ENCODE measurements at regions not wholly inside any gene's neighbourhood (a gene's known extent, or its start where the extent isn't known, plus 50 kb on each side); places are given as distances from the start of the nearest gene placed in this dataset.

DNA sequence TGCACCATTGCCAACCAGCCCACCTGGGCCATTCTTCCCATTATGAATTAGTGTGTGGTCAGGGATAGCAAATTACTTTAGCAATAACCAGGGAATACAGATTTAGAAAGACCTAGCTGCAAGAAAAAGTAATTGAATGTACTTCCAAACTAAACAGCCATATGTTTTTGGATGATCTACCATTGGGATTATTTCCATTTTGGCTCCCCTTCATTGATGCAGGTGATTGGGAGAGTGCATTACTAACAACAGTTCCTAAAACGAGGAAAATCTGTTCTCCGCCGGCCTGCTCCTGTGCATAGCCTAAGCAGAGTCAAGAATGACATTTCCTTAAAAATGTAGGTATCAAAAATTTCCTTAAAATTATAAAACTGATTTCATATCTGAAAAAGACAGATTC, 58.5 kb downstream of the MAIP1 start:
- FAIRE-seq = no peak

DNA sequence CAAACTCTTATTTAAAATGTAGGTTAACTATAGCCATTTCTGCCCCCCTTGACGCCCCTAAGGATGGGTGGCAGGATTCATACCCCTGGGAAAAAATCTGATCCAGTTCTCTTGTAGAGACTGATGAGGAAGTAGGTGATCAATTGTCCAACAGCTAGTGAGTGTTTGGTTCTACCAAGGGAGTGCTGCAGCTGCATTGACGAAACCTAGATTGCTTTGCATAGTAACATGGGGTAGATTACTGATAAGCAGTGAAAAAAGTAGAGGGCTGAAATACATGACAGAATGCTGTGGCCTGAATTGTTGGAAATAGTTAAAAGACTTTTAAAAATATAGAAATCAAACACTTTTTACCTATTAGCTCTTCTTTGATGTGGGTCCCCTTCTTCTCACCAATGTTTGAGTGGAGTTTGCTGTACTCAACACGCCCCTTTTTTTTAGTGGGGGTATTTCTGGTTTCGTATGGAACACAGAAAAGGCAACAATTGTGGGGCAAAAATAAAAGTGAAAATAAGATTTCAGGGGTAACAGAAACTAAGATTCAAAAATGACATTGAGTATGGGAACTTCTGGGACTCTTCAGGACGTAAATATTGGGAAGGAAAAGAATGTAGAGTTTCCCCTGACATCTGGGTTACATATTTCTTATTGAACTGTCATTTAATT, 66.2 kb downstream of the MAIP1 start:
- DNase-seq (ENCODE audit: insufficient read length, low spot score) (no peak), FAIRE-seq (no peak)

More for the DNA sequence above, 58.5 kb downstream of the MAIP1 start:
- no peak for DNase-seq (ENCODE audit: insufficient read length, low spot score)

DNA sequence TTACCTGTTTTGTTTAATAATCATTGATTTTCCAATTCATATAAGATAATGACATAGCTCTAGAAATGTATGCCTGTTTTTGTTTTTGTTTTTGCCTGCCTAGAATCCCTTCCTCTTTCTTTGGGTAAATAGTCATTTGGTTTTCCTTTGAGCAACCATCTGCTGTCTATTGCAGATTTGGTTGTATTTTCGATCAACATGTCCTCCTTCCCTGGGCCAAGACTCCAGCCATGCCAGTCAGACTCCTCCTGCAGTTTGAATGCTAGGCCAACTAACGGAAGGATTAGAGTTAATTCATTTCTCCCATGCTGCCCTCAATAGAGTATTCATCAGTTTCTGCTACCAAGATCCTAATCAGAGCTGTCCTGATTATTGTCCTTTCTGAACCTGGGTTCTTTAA, 67.1 kb downstream of the MAIP1 start:
- DNase-seq (ENCODE audit: insufficient read length, low spot score) (no peak), FAIRE-seq (no peak)

DNA sequence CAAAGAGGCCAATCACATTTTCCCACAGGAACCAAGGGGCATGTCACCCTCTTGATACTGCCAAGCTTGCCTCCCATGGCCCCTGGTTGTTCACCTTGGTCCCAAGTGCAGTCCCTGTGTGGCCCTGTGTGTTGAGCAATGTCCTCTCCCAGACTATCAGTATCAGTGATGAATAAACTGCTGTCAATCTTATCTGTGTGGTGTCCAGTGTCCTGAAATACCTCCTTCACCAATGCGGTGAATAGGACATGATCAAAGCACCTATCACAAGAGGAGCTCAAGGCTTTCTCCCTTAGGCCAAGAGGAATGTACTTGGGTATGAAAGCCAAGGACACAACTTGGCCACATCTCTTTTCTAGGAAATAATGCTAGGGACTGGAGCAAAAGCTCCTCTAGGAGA, 68.2 kb downstream of the MAIP1 start:
- FAIRE-seq = no peak

DNA sequence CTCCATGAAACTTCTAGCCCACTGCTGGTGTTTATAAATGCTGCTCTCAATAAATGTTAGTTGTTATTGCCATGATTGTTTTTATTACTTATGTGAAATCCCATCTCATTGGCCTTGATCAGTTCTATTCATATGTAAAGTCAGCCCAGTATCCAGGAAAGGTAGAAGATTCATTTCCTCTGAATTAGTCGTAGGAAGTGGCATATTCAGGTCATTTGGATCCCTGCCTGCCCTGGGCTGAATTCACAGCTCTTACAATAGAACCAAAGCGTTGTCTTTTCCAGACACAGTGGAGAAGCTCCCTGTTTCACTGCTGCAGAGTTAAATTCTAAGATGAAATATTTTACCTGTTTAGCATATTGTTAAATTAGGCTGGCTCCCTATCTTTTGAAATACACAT, 70.3 kb downstream of the MAIP1 start:
- FAIRE-seq (no peak), DNase-seq (ENCODE audit: insufficient read length, low spot score) (no peak)

More for the DNA sequence above, 68.2 kb downstream of the MAIP1 start:
- DNase-seq (ENCODE audit: insufficient read length, low spot score) = no peak

DNA sequence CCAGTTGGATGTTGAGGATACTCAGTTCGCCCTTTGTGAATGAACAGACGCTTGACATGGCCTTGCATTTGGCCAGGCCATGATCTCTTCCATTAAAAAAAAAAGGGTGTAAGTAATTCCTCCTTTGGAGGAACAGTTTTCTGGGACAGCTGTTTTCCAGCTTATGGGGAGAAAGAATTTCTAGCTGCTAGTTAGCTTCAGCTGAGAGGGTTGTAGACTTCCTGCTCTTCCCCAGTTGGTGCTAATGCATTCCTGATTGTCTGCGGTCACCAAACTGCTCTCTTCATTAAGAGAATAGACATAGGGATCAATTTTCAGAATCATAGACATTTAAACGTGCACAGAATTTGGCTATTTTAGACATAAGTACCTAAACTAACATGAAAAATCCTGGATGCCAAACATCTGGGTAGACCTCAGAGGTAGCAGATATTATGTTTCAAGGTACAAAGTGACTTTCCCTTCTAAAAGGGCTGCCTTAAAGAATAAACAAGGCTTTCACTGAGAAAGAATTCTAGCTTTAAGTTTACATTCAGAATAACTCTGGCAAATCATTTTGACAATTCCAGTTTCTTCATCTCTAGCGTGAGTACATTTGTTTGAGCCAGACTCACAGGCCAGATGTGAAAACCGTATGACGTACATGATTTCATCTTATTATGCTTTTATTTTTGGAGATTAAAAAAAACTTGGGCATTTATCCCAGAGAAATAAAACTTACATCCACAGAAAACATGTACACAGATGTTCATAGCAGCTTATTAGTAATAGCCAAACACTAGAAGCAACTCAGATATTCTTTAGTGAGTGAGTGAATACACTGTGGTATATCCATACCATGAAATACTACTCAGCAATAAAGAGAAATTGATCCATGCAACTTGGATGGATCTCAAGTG, 71.2 kb downstream of the MAIP1 start:
- FAIRE-seq (no peak), DNase-seq (ENCODE audit: insufficient read length, low spot score) (no peak)

DNA sequence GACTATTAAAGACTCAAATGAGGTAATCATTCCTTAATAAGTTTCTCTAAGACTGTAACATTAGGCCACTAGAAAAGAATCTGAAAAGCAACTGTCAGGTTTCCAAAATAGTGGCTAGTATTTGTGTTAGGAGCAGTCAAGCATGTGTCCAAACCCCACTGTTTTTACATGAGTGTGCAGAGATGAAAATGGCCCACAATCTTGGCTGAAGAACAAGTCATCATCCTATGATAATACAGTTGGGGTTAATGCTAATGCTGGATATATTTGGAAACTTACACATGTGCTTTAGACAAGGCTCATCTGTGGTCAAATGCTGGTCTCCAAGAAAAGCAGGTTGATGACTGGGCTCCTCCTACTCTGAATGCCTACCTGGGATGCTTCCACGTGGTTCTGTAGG, 73.6 kb downstream of the MAIP1 start:
- FAIRE-seq (no peak), DNase-seq (ENCODE audit: insufficient read length, low spot score) (no peak)

DNA sequence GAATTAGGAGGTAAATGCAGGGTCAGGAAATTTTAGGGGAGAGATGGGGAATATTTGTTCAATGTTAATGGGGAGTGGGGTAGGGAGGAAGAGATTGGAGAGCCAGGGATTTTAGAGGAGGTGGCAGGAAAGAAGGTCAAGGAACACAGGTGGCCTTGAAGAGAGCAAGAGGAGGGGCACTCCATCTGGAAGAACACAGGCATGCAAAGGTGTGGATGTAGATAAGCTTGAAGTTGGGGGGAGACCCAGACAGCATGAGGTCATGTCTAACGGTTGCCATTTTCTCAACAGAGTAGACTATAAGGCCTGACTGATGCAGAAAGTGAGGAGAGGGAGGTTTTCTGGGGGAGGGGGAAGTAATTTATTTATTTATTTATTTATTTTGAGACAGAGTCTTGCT, 77.5 kb downstream of the MAIP1 start:
- FAIRE-seq (no peak), DNase-seq (ENCODE audit: insufficient read length, low spot score) (no peak)

DNA sequence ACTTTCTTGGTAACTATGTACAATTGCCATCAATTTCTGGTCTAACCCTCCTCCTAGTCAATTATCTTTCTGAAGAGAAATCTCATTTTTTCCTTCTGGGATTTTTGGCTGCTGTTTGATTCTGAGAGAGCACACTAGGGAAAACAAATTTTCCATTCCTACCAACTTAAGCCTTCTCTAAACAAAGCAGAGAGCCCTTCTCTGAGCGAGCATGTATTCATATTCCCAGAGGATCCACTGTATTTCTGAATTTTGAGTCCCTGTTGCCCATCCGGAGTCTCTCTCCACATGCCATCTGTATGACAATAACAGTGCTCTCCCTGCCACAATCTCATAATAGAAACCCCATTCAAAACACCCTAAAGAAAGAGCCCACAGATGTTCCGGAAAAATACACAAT, 78.5 kb downstream of the MAIP1 start:
- no peak for DNase-seq (ENCODE audit: insufficient read length, low spot score)
- FAIRE-seq = no peak

DNA sequence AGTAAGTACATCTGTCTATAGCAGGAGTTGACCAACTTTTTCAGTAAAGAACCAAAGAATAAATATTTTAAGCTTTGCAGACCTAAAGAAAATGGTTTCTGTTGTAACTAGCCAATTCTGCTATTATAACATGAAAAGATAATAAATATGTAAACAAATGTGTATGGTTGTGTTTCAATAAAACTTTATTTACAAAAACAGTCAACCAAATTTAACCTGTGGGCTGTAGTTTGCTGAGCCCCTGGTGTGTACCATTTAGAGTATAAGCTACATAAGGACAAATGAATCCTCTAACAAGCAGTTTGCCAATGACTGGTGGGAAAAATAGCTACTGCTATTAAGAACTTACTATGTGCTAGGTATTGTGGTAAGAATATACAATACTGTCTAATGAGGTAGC, 79.4 kb downstream of the MAIP1 start:
- DNase-seq (ENCODE audit: insufficient read length, low spot score) (no peak), FAIRE-seq (no peak)

DNA sequence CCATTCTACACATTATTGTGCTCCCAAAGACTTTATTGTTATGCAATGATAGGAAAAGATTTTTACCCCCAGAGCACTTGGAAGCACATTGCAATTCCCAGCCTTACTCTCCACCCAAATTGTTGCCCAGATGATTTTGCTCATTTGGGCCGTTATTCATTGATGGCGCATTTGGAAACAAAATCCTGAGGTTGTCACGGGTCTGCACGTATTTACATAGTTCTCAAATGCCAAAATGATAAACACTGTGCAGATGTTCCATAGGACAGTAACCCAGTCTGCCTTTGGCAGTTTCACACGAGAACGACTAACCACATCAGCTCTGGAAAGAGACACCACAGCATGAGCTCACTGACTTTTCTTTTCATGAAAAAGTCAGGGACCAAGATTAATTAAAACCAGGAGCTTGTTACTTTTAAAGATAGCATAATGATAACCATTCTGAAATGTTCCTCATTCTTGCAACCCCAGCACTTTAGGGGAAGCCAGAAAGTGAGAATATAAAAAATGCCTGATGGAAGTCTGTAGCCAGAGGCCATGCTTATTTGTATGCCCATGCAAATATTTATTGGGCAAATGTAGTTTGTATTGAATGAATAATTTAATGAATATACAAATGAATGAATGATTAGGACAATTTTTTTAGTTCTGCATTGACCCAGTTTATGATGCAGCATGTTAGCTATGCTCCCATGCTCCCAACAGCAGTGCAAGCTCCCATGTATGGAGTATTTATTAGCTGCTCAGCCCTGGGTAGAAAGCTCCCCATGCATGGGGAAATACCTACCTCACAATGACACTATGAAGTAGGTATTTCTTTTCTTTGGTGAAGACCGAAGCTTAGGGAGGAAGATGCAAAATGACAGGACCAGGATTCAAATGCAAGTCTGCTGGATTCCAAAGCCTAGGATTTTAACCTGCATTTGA, 84.6 kb downstream of the MAIP1 start:
- DNase-seq (ENCODE audit: insufficient read length, low spot score) (no peak), FAIRE-seq (no peak)

DNA sequence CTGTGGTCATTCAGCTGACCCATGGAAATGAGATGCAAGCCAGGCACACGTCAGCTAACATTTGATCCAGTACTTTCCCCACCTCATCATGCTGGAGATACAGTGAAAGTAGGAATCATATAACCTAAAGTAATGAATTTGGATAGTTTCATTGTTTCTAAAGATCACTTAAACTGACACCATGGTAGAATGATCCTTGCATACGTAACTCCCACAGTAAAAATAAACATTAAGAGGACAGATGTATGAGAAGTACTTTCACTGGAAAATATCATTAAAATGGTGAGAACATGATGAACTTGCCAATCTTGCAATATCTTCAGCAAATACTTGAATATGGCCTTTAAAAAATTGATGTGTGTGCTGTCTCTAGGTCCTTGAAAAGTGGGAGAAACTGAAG, 85.4 kb downstream of the MAIP1 start:
- DNase-seq (ENCODE audit: insufficient read length, low spot score) (no peak), FAIRE-seq (no peak)

DNA sequence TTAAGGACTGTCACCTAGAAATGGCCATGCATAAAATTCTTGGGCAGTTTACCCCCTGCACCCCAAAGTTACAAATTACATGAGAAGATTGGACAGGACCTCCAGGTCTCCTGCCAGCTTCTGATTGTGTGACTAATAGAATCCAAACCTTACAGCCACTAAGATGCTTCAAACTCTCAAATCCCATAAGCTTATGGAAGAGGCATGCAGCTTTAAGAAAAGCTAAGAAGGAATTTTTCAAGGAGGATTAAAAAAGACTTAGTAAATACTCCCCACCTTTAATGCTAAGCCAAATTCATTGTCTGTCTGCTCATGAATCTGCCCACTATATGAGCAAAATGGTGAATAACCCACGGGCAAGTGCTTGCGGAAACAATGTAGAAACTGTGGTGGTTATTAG, 86.3 kb downstream of the MAIP1 start:
- no peak for FAIRE-seq
- no peak for DNase-seq (ENCODE audit: insufficient read length, low spot score)

DNA sequence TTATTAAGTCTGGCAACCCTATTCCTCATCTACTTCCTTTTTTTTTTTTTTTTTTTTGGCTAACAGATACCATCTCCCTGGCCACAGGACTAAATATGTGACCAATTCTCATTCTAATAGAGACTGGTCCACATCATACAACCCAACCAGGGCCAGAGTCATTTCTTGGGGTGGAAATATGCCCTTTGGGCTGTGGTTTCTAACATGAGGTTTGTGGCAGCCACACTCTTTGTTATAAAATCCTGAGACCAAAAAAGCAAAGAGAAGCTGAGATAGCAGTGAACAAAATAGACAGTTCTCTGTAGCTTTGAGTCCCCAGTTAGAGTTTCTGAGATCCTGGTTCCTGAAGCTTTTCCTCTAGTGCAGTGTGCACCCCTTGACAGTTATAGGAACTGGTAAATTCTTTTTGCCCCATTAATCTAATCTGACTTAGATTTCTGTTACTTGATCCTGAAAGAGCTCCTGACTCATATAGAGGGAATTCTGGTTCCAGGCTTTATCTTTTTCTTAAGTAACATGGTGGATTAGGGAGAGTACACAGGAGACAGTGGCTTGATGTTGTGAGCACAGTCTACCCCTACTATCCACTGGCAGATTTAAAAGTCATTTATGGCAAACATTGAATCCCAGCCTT, 86.8 kb downstream of the MAIP1 start:
- FAIRE-seq (no peak), DNase-seq (ENCODE audit: insufficient read length, low spot score) (peak; percentile 38)

DNA sequence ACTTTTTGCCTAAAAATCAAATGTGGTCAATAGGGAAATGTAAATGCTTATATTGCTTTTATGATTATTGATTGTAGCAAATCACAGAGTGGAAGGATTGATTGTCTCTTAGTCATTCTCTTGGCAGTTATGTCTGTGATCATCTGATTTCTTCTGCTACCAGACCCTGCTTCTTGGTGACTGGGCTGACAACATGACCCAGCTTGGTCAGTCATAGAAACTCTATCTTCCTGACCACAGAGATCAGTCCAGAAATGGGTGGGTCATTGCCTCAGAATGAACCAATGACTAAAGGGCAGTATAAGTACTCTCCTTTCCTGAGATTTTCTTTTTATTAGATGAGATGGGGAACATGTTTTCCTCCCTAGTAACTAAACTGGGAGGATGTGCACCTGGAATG, 87.6 kb downstream of the MAIP1 start:
- peak; percentile 30 for DNase-seq (ENCODE audit: insufficient read length, low spot score)
- peak; percentile 72 for FAIRE-seq

DNA sequence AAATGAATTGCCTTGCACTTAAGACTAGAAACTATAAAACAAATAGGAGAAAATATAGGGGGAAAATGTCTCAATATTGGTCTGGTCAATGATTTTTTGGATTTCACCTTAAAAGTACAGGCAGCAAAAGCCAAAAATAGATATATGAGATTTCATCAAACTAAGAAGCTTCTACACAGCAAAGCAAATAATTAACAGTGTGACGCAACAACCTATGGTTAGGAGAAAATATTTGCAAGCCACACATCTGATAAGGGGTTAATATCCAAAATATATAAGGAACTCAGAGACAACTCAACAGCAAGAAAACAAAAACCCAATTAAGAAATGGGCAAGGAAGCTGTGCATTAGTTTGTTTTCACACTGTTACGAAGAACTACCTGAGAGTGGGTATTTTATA, 89.1 kb downstream of the MAIP1 start:
- FAIRE-seq (no peak), DNase-seq (ENCODE audit: insufficient read length, low spot score) (no peak)

DNA sequence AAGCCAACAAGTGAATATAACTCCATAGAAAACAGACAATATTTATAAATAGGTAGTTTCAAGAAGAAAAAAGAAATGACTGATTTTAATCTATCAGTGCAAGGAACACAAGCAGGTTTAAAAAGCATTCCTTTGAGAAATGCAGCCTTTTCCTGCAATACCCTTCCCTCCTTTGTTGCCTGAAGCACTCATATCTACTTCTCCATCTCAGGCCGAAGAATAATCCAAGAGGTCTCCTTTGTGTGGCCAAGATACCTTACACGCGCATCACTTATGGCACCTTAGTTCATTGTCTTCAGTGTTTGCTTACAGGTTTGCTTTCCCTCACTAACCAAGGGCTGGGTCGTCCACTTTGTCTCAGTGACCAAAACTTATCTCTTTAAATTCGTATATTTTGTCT, 93.0 kb downstream of the MAIP1 start:
- DNase-seq (ENCODE audit: insufficient read length, low spot score) = no peak
- no peak for FAIRE-seq

DNA sequence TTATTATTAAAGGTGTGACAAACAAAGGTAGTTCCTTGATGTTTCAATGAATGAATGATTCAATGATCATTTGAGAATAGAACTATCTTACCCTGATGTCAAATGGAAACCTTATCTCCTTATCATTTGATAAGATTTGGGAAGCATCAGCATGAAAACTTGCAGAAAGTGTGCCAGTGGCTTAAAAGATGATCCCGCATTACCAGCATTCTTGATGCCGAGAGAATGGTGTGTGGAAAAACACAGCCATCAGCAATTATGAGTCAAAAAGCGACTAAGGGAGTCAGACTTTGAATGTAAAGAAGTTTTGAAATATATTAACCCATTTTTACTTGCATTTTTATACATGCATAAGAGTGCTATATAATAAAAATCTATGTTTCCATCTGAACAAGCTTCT, 93.7 kb downstream of the MAIP1 start:
- FAIRE-seq = no peak
- no peak for DNase-seq (ENCODE audit: insufficient read length, low spot score)

DNA sequence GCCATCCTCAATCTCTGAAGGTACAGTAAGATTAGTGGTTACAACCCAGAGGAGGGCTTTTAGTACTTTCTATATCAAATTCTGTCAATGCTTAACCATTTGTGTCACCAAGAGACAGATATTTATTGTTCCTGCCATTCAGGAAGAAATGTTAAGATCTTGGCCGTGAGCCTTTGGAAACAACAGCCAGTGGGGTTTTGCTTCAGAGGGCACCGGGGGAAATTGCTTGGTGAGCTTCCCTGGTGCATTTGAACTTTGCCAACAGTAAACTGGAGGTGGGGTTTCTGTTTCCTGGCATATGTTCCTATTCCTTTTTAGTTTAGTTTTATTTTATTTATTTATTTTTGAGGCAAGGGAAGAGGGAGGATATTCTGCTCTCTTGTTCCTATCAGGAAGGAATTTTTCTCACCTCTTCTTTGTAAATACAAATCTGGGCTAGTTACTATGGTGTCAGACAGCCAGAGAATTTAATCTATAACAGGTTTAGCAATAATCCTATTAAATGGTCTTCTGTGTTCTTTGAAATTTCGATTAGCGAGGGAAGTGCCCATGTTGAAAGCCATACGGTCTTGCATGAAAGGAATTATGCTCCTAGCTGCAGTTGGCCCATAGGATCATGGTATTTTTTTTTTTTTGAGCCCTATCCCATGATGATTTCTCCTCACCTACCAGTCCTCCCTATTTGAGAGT, 95.7 kb downstream of the MAIP1 start:
- no peak for DNase-seq (ENCODE audit: insufficient read length, low spot score)
- no peak for FAIRE-seq

DNA sequence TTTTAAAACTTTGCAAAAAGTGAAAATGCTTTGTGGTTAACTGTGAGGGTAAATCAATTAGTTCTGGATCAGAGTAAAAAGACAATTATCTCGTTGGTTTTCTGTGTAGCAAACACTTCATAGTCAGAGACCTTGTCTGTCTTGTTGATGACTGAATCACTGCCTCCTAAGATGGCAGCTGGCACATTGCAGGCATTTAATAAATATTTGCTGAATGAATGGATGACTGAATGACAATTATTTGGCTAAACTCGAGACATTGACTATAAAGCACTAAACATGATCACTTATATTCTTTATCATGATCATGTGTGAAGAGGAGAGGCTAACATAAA, 96.2 kb downstream of the MAIP1 start:
- FAIRE-seq = no peak
- DNase-seq (ENCODE audit: insufficient read length, low spot score) = no peak
